ENCODE measurements at regions not wholly inside any gene's neighbourhood (a gene's known extent, or its start where the extent isn't known, plus 50 kb on each side); places are given as distances from the start of the nearest gene placed in this dataset.
A peak's percentile ranks its signal among the peaks of the same experiment; 100 is the strongest.
"Not testable (repeated sequence)": the region's sequence is repeated elsewhere in the genome, so short reads cannot be mapped to it uniquely, and the experiment has no call there.

GRCh38 chr4:118591339-118592046, 93.7 kb upstream of the METTL14 start:
- H2BK20ac ChIP-seq (ENCODE audit: low read length); H2BK15ac ChIP-seq (ENCODE audit: low read length); H3K79me2 ChIP-seq (ENCODE audit: control insufficient read depth in 1 of 2, insufficient read depth in 2 of 2, low read length in 2 of 2); H2BK120ac ChIP-seq (replicated peaks; ENCODE audit: low read depth, low read length); H3K23ac ChIP-seq (ENCODE audit: insufficient read length); H2BK12ac ChIP-seq (ENCODE audit: low read depth, low read length); H3K4me1 ChIP-seq (replicated peaks in 1 of 4; ENCODE audit: control insufficient read depth in 3 of 4, insufficient read depth in 4 of 4, low read length in 3 of 4); H3K14ac ChIP-seq (ENCODE audit: insufficient read length); H3K27me3 ChIP-seq (replicated peaks in 1 of 4; ENCODE audit: control insufficient read depth in 3 of 4, extremely low read depth in 1 of 4, insufficient read depth in 3 of 4, low read length in 3 of 4); H3K36me3 ChIP-seq (ENCODE audit: control insufficient read depth in 2 of 4, insufficient read depth in 4 of 4, low read length in 3 of 4); H2BK5ac ChIP-seq (ENCODE audit: low read depth, low read length); H4K91ac ChIP-seq (replicated peaks; ENCODE audit: insufficient read length, low read length); POLR2A ChIA-PET (ENCODE audit: partially characterized antibody); H3K18ac ChIP-seq (ENCODE audit: extremely low read depth, low read length); H3K79me1 ChIP-seq (ENCODE audit: low read depth, low read length); H3K23me2 ChIP-seq (ENCODE audit: low read depth, low read length); H4K20me1 ChIP-seq (replicated peaks in 1 of 2; ENCODE audit: control insufficient read depth in 1 of 2, insufficient read depth in 2 of 2, low read length in 2 of 2); H3K4ac ChIP-seq (replicated peaks; ENCODE audit: insufficient read length, low read depth, low read length); H3K9me3 ChIP-seq (ENCODE audit: insufficient read depth in 2 of 2, low read depth in 1 of 2, low read length in 1 of 2); FAIRE-seq; H2AK5ac ChIP-seq (ENCODE audit: low read depth, low read length); H4K5ac ChIP-seq (ENCODE audit: insufficient read length, low read depth, low read length): not testable (repeated sequence)
- 2% methylated on average over 28 of the region's 28 CpGs; no CpG with 5 or more reads in 1 of the 2 experiments for WGBS, 2 experiments (ENCODE audit: extremely low coverage in 1 of 2, insufficient coverage in 1 of 2, insufficient read length in 1 of 2, insufficient replicate concordance in 2 of 2, low coverage in 1 of 2, low lambda C conversion rate in 2 of 2, missing lambda C conversion rate in 1 of 2)
- DNase-seq (ENCODE audit: low read depth in 1 of 2, low spot score in 2 of 2): peak; percentile 84 to 99
- H3K27ac ChIP-seq (ENCODE audit: low read depth, low read length): peak overlapping the region; percentile 84
- H3K56ac ChIP-seq (replicated peaks; ENCODE audit: insufficient read length, low read depth, low read length): peak overlapping the region; percentile 43
- peak overlapping the region; percentile 56 to 85 (median 64) for H3K4me3 ChIP-seq (ENCODE audit: extremely low read depth in 1 of 4, insufficient read depth in 2 of 4, low read depth in 3 of 4, low read length in 4 of 4)
- peak overlapping the region; percentile 44 to 61 for H3K4me2 ChIP-seq (ENCODE audit: insufficient read depth in 1 of 2, low read depth in 2 of 2, low read length in 2 of 2)
- CTCF ChIA-PET (ENCODE audit: partially characterized antibody): interaction anchor here (0.6 kb wide), 2 partner anchors 13 to 1033 kb away, joined by 3 to 4 read pairs; no protein-coding TSS in a partner anchor
- H2AFZ ChIP-seq (ENCODE audit: low read length): peak overlapping the region; percentile 92
- peak overlapping the region in 3 of 4 experiments; percentile 82 to 92 (median 89); a peak in 6 of 7 replicates for H3K9ac ChIP-seq (replicated peaks in 1 of 4; ENCODE audit: extremely low read depth in 1 of 4, low read depth in 3 of 4, low read length in 3 of 4)
- H4K8ac ChIP-seq (ENCODE audit: extremely low read depth, insufficient read depth, low read length): peak overlapping the region; percentile 89; the same call in 1 of the 2 replicates
- TF ChIP-seq SRF (IDR thresholded peaks at IDR 0.05; ENCODE audit: low read depth, low read length): peak; percentile 90
- peak; percentile 100 for TF ChIP-seq KDM4A (IDR thresholded peaks at IDR 0.05; ENCODE audit: low read depth, low read length, severe bottlenecking)
- peak; percentile 74 for TF ChIP-seq BRCA1 (IDR thresholded peaks at IDR 0.05; ENCODE audit: low read depth, low read length)
- peak in 1 of 2 experiments; percentile 61; a peak in 1 of 4 replicates for TF ChIP-seq SIN3A (conservative IDR thresholded peaks at IDR 0.05 in 1 of 2, IDR thresholded peaks at IDR 0.05 in 1 of 2; ENCODE audit: low read depth in 1 of 2, low read length in 2 of 2)
- peak; percentile 61; the same call in 1 of the 2 replicates for TF ChIP-seq KDM5A (IDR thresholded peaks at IDR 0.05; ENCODE audit: low read length)
- peak; percentile 89 for TF ChIP-seq TAF1 (IDR thresholded peaks at IDR 0.05; ENCODE audit: low read depth, low read length)
- peak in 1 of 2 experiments; percentile 85; a peak in 1 of 3 replicates for TF ChIP-seq EP300 (IDR thresholded peaks at IDR 0.05; ENCODE audit: borderline replicate concordance in 1 of 2, low read depth in 2 of 2, low read length in 2 of 2)
- TF ChIP-seq ATF2 (IDR thresholded peaks at IDR 0.05; ENCODE audit: low read length): peak; percentile 91
- TF ChIP-seq SP4 (IDR thresholded peaks at IDR 0.05; ENCODE audit: low read length): 0 out of 2 replicates have a peak, but pooled peaks have one; percentile 23
- peak; percentile 87 for TF ChIP-seq POLR2AphosphoS5 (IDR thresholded peaks at IDR 0.05; ENCODE audit: low read depth, low read length)
- TF ChIP-seq POLR2A (IDR thresholded peaks at IDR 0.05; ENCODE audit: control extremely low read depth in 1 of 2, low read depth in 2 of 2, low read length in 2 of 2): peak; percentile 75 to 84
